GM12874 (cell line): ENCODE measurements at regions not wholly inside any gene's neighbourhood (a gene's known extent, or its start where the extent isn't known, plus 50 kb on each side); places are given as distances from the start of the nearest gene placed in this dataset.

Experiments used
- TF ChIP-seq, protein P1 (sequence below): IDR thresholded peaks from 2 replicates; pipeline ENCODE4 v1.5.1; 2011; ENCODE audit warnings: low read depth, mild to moderate bottlenecking, control low read depth, low read length, moderate library complexity; ENCODE audit not compliant: insufficient read depth

DNA sequence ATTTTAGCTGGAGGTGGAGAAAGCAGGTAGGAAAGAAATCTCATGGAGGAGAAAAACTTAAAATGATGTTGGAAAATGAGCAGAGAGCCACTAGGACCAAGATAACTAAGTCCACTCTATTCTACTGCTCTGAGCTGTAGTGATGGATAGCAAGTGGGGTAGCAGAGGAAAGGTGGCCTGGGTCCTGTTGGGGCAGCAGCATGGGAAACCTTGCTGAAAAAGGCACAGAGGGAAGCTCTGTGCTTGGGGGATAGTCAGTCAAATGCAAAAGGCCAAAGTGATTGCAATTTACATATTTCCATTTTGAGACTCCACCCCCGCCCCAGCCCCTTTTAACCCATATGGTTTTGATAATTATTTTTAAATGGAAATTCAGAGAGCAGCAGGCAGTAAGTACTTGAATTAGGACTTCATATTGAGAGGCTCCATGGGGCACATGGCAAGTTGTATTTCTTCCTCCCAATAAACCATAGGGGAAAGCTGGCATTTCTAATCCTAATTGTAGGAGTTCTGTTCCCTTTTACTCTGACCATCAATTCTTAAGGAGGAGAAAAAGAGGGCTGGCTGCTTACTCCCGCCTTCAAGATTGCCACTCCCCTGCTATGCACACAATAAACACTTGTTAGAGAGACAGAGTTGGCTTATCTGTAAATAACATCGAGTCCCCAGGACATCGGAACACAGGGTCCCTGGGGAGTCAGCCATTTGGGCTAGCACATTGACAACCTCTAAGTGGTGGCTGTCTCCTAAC is 1341.5 kb upstream of the TENM4 start:
- TF ChIP-seq, protein P1, sequence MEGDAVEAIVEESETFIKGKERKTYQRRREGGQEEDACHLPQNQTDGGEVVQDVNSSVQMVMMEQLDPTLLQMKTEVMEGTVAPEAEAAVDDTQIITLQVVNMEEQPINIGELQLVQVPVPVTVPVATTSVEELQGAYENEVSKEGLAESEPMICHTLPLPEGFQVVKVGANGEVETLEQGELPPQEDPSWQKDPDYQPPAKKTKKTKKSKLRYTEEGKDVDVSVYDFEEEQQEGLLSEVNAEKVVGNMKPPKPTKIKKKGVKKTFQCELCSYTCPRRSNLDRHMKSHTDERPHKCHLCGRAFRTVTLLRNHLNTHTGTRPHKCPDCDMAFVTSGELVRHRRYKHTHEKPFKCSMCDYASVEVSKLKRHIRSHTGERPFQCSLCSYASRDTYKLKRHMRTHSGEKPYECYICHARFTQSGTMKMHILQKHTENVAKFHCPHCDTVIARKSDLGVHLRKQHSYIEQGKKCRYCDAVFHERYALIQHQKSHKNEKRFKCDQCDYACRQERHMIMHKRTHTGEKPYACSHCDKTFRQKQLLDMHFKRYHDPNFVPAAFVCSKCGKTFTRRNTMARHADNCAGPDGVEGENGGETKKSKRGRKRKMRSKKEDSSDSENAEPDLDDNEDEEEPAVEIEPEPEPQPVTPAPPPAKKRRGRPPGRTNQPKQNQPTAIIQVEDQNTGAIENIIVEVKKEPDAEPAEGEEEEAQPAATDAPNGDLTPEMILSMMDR = no peak

DNA sequence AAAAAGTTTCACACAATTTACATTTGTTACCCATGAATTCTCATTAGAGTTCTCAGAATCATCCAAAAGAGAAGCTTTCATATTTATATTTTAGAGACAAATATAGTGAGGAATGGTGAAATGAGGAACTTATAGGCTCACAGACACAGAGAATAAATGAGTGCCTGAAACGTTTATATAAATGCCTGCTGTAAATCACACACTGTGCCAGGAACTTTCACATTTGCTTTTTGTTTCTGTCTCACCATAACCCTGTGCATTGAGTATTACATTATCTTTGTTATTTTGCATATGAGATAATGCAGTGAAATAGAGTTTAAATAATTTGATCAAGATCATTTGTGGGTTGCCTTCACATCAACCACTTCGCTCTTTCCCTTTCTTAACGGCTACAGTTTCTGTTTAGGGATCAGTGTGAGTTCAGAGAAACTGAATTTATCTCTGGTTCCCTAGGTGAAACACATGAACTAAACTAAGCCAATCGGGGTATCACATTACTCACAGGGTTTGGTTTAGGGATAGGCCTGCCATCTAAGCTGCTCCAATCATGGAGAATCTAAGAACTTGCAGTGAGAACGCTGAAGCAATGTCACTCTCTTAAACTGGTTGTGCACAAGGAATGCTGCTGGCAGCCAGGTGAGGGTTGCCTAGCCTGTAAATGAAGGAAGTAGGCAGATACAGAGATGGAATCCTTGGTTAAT is 1339.2 kb upstream of the TENM4 start:
- TF ChIP-seq, protein P1 = no peak

DNA sequence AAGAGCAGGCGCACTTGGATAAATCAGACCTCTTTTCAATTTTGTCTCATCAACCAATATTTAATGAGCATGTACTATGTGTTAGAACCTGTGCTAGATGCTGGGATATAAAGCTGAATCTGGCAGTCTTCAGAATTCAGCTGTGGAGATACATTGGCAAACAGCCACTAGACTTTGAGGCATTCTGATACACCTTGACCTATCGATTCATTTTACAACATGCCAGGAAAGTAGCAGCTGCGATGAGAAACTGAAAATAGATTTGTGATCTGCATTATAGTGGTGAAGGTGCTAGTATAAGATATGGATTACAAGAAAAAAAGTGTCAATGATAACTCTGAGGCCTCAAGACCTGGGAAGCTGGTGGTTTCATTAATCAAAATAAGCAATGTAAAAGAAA is 1338.1 kb upstream of the TENM4 start:
- TF ChIP-seq, protein P1 = no peak

DNA sequence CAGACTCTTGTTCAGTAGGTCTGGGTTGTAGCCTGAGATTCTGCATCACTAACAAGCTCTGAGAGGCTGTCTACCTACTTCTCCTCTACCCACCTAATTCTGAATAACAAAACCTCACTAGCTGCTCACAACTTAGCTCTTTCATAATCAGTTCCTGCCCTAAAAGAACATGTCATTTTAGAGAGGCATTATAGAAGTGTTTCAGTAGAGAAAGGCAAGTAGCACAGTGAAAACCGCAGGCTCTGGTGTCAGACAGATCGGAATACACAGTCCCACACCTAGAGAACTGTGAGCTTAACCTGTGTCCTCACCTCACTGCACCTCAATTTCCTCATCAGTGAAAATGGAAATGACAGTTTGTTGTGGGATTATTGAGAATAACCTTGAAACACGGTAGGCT is 1337.6 kb upstream of the TENM4 start:
- TF ChIP-seq, protein P1 = no peak

DNA sequence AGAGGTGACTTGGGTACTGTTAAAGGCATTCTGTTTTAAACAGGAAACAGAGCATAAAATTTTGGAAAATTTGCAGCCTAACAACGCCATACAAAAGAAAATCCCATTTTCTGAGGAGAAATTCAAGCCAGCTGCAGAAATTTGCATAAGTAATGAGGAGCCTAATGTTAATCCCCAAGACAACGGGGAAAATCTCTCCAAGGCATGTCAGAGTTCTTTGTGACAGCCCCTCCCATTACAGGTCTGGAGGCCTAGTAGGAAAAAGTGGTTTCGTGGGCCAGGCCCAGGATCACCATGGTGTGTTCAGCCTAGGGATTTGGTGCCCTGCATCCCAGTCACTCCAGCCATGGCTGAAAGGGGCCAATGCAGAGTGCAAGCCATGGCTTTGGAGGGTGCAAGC is 1333.1 kb upstream of the TENM4 start:
- TF ChIP-seq, protein P1 = no peak

DNA sequence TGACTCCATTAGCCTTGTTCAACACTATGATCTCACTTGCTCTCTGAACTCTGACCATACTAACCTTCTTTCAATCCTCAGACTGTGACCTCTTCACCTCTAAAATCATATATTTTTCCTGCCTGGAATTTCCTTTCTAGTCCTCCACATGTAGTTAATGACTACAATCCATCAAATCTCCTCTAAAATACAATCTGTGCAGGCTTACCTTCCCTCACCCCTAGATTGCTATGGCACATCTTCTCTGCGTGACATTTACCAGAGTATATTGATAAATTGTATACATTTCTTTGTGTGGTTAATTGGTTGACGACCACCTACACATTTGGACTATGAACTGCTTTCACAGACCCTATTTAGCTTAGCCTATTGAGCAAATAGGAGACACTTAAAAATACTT is 1330.2 kb upstream of the TENM4 start:
- TF ChIP-seq, protein P1 = no peak

DNA sequence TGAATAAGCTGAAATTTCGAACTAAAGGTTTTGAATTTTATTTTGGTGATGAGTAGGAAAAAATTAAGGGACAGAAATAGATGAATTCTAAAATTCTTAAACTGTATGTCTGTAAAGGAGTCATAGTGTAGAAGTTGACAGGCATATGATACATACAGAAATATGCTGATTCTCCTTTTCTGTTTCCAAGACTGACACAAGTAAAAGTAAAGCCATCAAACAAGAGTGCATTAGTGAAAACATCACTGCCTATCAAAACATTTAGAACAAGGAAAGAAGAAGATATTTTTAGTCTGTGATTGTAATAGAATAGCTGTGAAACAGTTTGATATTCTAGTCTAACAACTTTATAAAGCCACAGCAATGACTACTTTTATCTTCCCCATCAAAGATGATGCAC is 1318.0 kb upstream of the TENM4 start:
- TF ChIP-seq, protein P1 = no peak
